ENCODE measurements at regions not wholly inside any gene's neighbourhood (a gene's known extent, or its start where the extent isn't known, plus 50 kb on each side); places are given as distances from the start of the nearest gene placed in this dataset.
A peak's percentile ranks its signal among the peaks of the same experiment; 100 is the strongest.

DNA sequence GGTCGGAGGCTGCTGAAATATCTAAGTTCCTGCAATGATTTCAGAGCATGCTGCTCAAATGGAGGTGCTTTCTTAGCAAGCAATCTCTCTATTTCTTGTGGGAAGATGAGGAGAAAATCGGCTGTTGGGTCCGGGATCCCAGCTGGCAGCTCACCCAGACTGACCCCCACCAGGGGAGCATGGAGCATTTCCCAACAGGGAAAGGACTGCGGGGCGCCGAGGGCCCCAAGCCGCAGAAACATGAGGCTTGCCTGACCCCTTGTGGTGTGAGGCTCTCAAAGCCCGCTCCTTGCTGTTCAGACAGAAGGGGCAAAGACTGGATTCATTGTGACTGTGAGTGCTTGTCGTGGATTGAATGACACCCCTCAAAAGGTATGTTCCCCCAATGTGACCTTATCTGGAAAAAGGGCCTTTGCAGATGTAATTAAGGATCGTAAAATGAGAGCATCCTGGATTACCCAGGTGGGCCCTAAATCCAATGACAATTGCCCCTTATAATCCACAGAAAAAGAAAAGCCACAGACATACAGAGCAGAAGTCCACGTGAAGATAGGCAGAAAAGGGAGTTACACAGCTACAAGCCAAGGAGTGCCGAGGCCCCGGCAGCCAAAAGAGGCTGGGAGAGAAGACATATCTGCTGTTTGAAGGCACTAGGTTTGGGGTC, 116.3 kb upstream of the VASH1 start:
- TF ChIP-seq, protein P1, sequence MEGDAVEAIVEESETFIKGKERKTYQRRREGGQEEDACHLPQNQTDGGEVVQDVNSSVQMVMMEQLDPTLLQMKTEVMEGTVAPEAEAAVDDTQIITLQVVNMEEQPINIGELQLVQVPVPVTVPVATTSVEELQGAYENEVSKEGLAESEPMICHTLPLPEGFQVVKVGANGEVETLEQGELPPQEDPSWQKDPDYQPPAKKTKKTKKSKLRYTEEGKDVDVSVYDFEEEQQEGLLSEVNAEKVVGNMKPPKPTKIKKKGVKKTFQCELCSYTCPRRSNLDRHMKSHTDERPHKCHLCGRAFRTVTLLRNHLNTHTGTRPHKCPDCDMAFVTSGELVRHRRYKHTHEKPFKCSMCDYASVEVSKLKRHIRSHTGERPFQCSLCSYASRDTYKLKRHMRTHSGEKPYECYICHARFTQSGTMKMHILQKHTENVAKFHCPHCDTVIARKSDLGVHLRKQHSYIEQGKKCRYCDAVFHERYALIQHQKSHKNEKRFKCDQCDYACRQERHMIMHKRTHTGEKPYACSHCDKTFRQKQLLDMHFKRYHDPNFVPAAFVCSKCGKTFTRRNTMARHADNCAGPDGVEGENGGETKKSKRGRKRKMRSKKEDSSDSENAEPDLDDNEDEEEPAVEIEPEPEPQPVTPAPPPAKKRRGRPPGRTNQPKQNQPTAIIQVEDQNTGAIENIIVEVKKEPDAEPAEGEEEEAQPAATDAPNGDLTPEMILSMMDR (IDR thresholded peaks at IDR 0.05; ENCODE audit: low read depth, low read length, missing control alignments) = peak; percentile 64
- DNase-seq (ENCODE audit: low read depth) = no peak
- H3K4me3 ChIP-seq (ENCODE audit: low read depth, low read length) = no peak overlapping the region

DNA sequence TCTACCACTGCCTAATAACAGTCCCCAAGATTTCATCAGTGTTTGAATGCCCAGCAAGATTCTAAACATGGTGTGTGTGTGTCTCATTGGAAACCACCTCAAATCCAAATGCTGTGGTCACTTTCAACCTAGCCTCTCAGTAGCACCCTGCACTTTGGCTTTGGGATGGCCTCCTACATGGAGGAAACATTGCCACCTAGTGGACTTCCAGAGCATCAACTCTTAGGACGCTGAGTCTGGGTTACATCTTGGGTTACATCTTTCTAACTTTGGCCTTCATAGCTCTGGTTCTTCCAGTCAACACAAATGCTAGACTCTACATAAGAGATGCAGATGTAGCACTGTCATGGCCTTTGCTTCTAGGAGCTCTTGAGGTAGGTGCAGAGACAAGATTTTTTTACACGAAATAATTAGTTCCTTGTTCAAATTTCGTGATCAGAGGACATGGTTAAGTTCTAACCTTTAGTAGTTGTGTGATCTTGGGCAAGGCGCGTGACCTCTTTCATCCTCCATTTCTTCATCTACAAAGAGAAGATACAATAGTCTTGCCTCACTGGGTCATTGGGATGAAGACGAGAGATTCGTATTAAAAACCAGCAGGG, 113.5 kb upstream of the VASH1 start:
- H3K4me3 ChIP-seq (ENCODE audit: low read depth, low read length) = no peak overlapping the region
- TF ChIP-seq, protein P1 (IDR thresholded peaks at IDR 0.05; ENCODE audit: low read depth, low read length, missing control alignments) = peak; percentile 87
- DNase-seq (ENCODE audit: low read depth) = peak; percentile 27

DNA sequence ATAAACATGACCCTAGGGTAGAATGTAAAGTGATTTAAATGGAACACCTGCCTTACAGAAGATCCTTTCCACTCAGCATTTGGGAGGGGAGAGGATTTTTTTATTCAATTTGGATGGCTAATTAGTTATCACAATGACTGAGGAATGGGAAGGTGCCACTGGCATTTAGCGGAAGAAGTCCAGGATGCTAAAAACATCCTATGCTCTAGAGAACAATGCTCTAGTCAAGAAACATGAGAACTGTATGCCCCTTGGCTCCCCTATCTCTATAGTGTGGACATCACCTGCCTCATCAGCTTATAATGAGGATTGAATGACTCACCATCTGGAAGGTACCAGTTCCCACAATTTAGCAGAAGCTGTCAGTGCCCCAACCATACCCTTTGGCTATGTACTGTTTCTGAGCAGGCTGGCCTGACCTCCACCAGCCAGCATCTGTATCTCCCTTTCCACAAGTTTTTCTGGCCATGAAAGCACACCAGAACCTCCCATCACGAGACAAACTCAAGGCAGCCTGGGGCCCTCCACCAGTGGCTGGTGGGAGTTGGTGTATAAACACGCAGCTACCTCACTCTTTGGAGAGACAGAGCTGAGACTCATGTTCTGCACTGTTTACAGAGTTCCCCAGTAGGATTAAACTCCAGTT, 109.7 kb upstream of the VASH1 start:
- TF ChIP-seq, protein P1 (IDR thresholded peaks at IDR 0.05; ENCODE audit: low read depth, low read length, missing control alignments) = no peak
- DNase-seq (ENCODE audit: low read depth) = no peak
- H3K4me3 ChIP-seq (ENCODE audit: low read depth, low read length) = no peak overlapping the region

DNA sequence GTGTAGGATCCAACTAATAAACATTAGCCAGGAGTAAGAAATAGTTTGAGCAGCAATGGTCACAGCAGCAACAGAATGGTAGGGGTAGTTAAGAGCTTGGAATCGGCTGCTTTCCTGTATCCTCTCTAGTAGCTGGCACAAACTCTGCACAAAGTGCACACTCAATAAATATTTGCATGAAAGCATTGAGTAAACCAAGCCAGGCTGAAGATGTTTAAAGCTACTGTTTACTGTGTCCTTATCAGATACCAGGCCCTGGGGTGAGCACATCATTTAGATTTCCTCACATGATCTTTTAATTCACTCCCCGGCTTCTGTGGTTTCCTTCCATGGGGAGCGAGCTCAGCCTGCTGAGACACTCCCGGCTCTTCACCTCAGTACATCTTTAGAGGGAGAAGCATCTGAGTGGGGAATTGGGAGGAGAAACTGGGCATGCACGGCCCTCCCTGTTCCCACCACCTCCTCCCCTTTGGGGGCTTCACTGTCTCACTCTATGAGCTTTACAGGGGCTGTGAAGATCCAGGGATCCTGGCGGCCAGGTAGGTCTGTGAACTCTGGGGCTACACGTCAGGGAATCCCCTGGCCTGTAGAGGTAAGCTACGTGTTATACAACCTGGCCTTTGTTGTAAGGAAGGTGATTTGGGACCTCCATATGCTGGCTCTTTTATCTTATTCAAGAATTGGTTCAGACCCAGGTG, 107.2 kb upstream of the VASH1 start:
- H3K4me3 ChIP-seq (ENCODE audit: low read depth, low read length) = no peak overlapping the region
- TF ChIP-seq, protein P1 (IDR thresholded peaks at IDR 0.05; ENCODE audit: low read depth, low read length, missing control alignments) = no peak
- no peak for DNase-seq (ENCODE audit: low read depth)

DNA sequence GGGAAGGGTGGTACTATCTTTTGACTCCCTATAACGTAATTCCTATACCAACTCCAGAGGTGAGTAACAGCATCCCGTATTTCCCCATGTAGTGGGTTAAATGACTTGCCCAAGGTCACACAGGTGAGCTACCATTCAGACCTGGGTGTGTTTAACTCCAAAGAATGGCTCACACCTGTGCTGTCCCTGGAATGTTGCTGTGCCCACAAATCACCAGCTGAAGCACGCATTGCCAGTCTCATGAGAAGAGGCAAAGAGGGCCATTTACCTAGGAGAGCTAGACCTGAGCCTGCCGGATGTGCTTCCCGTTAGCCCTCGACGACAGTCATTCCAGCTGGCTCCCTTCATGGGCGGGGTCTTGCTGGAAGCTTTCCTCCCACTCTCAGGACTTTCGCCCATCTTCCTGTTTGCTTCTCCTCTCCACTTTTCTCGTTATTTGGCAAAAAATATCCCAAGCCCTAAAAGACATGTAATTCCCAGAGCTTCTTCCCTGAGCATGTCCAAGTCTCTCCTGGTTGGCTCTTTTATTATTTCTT, 106.6 kb upstream of the VASH1 start:
- TF ChIP-seq, protein P1 (IDR thresholded peaks at IDR 0.05; ENCODE audit: low read depth, low read length, missing control alignments) = no peak
- no peak overlapping the region for H3K4me3 ChIP-seq (ENCODE audit: low read depth, low read length)
- DNase-seq (ENCODE audit: low read depth) = no peak

DNA sequence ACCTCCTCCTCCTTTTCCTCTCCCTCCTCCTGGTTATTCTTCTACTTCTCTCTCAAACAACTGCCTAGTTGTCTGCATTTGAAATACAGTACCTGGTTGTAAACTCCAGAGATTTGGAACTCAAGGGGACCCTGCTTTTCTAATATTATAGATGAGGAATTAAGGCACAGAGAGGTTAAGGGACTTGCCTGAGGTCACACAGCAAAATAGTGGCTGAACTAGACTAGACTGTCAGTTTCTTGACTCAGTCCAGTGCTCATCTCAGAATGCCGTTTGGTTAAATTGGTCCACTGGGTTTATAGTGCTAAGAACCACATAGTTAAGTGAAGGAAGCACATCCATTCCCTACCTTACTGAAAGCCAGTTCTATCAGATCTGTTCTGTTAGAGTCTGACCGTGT, 105.9 kb upstream of the VASH1 start:
- H3K4me3 ChIP-seq (ENCODE audit: low read depth, low read length) = no peak overlapping the region
- DNase-seq (ENCODE audit: low read depth) = no peak
- TF ChIP-seq, protein P1 (IDR thresholded peaks at IDR 0.05; ENCODE audit: low read depth, low read length, missing control alignments) = no peak
